ENCODE measurements at regions not wholly inside any gene's neighbourhood (a gene's known extent, or its start where the extent isn't known, plus 50 kb on each side); places are given as distances from the start of the nearest gene placed in this dataset.

GRCh38 chr1:170365331-170365730 is 166.6 kb upstream of the GORAB start:
- TF ChIP-seq POLR2A (IDR thresholded peaks at IDR 0.05), result no peak
- TF ChIP-seq, protein P1, sequence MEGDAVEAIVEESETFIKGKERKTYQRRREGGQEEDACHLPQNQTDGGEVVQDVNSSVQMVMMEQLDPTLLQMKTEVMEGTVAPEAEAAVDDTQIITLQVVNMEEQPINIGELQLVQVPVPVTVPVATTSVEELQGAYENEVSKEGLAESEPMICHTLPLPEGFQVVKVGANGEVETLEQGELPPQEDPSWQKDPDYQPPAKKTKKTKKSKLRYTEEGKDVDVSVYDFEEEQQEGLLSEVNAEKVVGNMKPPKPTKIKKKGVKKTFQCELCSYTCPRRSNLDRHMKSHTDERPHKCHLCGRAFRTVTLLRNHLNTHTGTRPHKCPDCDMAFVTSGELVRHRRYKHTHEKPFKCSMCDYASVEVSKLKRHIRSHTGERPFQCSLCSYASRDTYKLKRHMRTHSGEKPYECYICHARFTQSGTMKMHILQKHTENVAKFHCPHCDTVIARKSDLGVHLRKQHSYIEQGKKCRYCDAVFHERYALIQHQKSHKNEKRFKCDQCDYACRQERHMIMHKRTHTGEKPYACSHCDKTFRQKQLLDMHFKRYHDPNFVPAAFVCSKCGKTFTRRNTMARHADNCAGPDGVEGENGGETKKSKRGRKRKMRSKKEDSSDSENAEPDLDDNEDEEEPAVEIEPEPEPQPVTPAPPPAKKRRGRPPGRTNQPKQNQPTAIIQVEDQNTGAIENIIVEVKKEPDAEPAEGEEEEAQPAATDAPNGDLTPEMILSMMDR (IDR thresholded peaks at IDR 0.05), result no peak

Measured in tibial nerve (tissue), 3 donors.